OCI-LY3 (cell line): ENCODE measurements at regions not wholly inside any gene's neighbourhood (a gene's known extent, or its start where the extent isn't known, plus 50 kb on each side); places are given as distances from the start of the nearest gene placed in this dataset.

Experiments
- CTCF ChIP-seq: fragments of 200-600, 300-600 bp; sonication (generic); IDR thresholded peaks from 2 replicates; pipeline ENCODE4 v1.5.1; 2014; ENCODE audit warnings: antibody characterized with exemption, low read length, low read depth
- EZH2phosphoT487 ChIP-seq: fragments of 200-600 bp; shearing (Covaris generic); IDR thresholded peaks from 2 replicates; pipeline ENCODE4 v1.6.1; 2018; ENCODE audit warnings: antibody characterized with exemption, mixed run types, low read depth

- TF ChIP-seq CTCF (no peak), EZH2phosphoT487 (no peak)
Observed at GRCh38 chr2:217573571-217573970, 429.2 kb downstream of the TNS1 start.
